ENCODE measurements at regions not wholly inside any gene's neighbourhood (a gene's known extent, or its start where the extent isn't known, plus 50 kb on each side); places are given as distances from the start of the nearest gene placed in this dataset.

DNA sequence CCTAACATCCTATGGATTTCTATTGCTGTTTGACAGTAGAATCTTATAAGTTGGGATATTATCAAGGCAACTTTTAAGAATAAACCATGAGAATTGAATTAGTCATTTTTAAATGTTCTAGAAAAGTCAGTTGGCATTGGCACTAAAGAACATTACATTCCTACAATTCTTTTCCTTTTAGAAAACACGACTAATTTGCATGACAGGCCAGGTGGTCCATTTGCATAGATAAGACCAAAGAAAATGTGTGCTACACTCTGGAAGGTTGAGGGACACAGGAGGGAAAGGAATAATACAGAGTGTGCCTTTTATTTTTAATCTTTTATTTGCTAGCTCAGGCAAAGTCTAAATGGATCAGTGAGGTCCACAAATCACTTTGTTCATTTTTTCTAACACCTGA, 962.3 kb downstream of the EPHA3 start:
- TF ChIP-seq, protein P1, sequence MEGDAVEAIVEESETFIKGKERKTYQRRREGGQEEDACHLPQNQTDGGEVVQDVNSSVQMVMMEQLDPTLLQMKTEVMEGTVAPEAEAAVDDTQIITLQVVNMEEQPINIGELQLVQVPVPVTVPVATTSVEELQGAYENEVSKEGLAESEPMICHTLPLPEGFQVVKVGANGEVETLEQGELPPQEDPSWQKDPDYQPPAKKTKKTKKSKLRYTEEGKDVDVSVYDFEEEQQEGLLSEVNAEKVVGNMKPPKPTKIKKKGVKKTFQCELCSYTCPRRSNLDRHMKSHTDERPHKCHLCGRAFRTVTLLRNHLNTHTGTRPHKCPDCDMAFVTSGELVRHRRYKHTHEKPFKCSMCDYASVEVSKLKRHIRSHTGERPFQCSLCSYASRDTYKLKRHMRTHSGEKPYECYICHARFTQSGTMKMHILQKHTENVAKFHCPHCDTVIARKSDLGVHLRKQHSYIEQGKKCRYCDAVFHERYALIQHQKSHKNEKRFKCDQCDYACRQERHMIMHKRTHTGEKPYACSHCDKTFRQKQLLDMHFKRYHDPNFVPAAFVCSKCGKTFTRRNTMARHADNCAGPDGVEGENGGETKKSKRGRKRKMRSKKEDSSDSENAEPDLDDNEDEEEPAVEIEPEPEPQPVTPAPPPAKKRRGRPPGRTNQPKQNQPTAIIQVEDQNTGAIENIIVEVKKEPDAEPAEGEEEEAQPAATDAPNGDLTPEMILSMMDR (IDR thresholded peaks at IDR 0.05) = no peak
- TF ChIP-seq POLR2A (IDR thresholded peaks at IDR 0.05) = no peak
